GM21717 (cell line): ENCODE measurements at regions not wholly inside any gene's neighbourhood (a gene's known extent, or its start where the extent isn't known, plus 50 kb on each side); places are given as distances from the start of the nearest gene placed in this dataset.
"Not testable (repeated sequence)": the region's sequence is repeated elsewhere in the genome, so short reads cannot be mapped to it uniquely, and the experiment has no call there.

Experiments used
- ATAC-seq: cut with Tn5 transposase; IDR thresholded peaks from one replicate; pipeline ENCODE4 v1.9.1; 2021; ENCODE audit warnings: mild to moderate bottlenecking, moderate library complexity; ENCODE audit not compliant: unreplicated experiment

DNA sequence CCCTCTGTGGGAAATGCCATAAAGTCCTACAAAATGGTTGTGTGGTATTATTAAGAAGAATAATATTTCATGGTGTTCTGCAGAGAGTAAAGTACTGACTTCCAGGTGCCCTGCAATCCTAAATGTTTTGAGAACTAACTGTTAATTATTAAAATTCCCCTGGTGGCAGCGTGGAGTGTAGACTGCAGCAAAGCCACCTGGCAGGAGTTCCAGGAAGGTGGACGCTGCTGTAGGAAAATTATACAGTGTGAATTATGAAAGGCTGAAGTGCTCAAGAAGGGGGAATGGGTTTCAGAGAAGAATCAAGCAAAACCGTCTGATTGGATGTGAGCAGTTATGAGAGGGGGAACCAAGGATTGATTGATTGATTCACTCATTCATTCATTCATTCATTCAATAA lies 572.4 kb upstream of the PPP2R3A start:
- no peak for ATAC-seq

DNA sequence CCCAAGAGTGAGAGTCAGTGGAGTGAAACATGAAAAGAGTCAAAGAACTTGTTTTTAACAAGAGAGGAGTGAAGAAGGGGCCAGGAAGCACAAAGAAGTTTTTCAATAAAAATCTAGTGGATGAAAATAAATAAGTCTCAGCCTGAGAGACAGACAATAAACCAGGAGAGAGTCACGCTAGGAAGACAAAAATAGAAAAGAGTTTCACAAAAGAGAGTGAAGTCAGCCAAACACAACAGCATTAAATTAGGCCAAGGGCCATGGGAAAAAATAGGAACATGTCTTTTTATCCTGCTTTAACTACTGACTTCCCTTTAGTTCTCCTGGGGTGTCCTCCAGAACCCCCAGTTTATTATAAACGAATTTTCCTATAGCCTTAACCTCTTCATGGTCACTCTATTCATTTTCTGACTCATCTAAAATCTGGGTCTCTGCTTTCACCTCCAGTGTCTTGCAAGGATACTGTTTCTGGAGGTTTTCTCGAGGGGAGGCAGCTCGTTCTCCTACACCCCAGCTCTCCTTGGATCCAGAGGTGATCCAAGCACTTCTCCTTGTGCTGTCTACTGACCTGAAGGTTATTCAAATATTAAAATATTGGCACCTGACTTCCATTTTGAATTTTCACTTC lies 571.5 kb upstream of the PPP2R3A start:
- ATAC-seq, result no peak

DNA sequence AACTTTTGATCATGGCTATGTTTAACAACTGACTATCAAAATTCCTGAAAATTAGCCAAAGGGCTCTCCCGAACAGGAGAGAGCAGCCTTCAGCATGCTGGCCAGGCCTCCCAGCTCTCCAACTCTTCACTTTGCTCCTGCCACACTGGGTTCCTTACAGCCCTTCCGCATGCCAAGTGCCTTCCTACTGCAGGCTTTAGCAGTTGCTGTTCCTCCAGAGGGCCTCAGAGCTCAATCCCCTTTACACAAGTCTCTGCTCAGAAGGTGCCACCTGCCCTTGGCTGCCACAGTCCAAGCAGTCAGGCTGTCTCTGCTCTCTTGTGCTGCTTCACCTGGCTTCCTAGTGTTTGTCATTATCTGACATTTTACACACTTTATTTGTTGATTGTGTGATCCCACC lies 553.1 kb upstream of the PPP2R3A start:
- ATAC-seq, result no peak

DNA sequence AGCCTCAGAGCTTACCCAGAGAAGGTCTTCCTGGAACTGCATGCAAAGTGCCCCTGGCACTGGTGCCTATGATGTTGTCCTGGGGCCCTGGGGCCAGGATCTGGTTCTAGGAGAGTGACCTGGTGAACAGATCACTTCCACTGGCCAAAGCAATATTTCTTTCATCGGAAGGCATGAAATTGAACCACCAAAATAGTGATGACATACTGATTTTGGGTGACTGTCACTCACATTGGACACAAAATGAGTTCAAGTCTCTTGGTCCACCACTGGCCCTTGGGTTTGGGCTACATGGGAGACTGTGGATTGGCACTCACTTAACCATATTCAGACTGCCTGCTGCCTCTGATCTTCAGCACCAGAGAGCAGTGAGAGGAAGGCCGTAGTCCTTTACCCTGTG lies 549.3 kb upstream of the PPP2R3A start:
- no peak for ATAC-seq

DNA sequence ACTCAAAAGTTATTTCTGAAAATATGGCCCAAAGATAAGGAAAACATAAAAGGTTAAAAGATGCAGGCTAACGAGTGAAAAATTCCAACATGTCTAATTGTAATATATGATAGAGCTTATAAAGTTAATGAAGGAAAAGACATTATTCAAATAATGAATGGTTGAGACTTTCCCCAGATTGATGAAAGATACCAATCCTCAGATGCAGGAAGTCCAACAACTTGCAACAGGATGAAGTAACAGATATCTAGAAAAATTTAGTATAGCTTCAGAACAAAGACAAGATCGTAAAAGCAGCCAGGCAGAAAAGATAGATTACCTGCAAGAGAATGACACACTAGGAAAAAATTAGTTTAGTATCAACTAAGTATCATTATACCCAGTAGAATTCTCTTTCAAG lies 546.4 kb upstream of the PPP2R3A start:
- no peak for ATAC-seq

DNA sequence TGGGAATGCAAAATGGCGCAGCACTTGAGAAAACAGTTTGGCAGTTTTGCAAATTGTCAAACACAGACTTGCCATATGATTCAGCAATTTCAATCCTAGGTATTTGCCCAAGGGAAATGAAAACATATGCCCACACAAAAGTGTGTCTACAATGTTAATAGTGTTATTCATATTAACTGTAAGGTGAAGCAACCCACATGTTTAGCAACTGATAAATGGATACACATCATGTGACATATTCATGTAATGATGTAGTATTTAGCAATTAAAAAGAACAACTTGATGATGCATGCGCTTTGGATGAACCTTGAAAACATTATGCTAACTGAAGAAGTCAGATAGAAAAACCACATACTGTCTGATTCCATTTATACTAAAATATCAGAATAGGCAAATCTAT lies 539.0 kb upstream of the PPP2R3A start:
- ATAC-seq, result no peak

DNA sequence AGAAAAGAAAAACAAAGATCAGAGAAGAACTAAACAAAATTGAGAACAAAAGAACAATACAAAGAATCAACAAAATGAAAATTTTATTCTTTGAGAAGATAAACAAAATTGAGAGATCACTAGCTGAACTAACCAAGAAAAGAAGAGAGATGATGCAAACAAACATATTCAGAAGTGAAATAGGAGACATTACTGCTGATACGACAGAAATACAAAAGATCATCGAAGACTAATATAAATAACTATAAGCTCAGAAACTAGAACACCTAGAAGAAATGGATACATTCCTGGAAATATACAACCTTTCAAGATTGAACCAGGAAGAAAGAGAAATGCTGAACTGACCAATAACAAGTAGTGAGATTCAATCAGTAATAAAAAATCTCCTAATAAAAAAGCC lies 533.1 kb upstream of the PPP2R3A start:
- no peak for ATAC-seq

DNA sequence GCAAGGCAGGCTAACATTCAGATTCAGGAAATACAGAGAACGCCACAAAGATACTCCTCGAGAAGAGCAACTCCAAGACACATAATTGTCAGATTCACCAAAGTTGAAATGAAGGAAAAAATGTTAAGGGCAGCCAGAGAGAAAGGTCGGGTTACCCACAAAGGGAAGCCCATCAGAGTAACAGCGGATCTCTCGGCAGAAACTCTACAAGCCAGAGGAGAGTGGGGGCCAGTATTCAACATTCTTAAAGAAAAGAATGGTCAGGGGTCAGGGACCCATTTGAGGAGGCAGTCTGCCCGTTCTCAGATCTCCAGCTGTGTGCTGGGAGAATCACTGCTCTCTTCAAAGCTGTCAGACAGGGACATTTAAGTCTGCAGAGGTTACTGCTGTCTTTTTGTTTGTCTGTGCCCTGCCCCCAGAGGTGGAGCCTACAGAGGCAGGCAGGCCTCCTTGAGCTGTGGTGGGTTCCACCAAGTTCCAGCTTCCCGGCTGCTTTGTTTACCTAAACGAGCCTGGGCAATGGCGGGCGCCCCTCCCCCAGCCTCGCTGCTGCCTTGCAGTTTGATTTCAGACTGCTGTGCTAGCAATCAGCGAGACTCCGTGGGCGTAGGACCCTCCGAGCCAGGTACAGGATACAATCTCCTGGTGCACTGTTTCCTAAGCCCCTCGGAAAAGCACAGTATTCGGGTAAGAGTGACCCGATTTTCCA lies 526.5 kb upstream of the PPP2R3A start:
- not testable (repeated sequence) for ATAC-seq

DNA sequence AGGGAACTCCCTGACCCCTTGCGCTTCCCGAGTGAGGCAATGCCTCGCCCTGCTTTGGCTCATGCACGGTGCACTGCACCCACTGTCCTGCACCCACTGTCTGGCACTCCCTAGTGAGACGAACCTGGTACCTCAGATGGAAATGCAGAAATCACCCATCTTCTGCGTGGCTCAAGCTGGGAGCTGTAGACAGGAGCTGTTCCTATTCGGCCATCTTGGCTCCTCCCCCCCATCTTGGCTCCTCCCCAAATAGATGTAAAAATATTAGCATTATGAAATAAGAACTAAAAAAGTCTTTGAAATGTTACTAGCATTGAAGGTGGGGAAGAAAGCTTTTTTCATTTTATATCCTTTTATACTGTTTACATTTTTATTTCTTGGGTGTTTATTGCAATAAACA lies 525.9 kb upstream of the PPP2R3A start:
- not testable (repeated sequence) for ATAC-seq

DNA sequence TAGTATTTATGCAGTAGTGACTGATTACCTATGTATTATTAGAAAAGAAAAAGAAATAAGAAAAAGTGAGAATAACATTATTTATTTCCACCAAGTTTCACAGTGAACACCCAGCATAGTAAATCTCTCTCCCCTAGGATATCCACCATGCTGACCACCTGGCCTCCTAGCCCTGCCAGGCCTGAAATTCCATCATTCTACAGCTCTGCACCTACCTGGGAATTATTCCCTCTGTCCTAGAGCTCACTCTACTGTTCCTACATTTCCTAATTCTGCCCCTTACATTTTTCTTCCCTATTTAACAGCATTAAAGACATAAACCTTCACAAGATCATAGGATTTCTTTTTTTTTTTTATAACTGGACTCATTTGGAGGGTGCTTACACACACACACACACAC lies 525.3 kb upstream of the PPP2R3A start:
- no peak for ATAC-seq

DNA sequence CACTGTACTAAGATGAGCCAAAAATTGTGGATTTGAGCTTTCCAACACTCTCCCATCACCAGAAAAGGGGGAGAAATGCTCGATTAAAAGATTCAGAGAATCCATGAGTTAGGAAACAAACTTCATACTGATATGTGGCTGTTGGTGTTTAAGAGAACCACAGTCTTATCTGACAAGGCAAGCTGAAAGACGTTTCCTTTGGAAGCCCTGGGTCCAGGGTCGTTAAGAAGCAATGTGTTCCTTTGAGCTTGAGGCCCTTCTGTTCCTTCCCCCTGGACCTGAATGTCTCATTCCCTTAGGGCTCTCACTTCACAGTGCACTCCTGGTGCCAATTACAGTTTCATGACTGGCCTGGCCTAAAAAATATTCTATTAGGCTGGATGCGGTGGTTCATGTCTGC lies 524.8 kb upstream of the PPP2R3A start:
- no peak for ATAC-seq

DNA sequence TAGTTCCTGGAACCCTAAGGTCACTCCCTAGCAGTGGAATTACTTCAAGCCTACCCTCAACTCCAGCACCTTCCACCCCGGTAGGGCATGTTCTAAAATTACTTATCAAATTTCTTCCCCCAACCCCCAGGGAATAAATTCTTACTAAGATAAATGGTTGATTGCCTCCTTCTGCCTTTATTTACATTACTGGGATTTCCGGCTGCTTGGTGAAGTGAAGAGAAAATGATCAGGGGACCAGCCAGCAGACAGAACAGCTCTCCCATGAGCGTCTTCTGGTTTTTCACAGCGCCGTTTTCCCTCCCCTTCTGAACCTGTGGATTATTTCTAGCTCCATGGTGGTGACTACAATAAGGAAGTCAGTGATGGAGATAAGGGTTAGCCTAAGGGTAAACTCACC lies 521.5 kb upstream of the PPP2R3A start:
- ATAC-seq, result no peak

DNA sequence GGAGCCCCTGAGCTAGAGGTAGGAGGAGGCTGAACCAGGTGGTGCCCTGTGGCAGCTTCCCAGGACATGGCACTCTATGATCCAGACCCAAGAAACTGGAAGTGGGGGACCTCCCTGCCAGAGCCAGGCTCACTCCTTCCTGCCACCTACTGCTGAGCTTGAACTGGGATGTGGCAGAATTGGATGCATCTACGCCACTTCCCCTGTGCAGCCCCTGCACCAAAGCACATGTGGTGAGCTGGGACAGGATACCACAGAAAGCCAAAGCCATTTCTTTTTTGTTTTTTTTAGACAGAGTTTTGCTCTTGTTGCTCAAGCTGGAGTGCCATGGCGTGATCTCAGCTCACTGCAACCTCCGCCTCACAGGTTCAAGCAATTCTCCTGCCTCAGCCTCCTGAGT lies 518.0 kb upstream of the PPP2R3A start:
- no peak for ATAC-seq

DNA sequence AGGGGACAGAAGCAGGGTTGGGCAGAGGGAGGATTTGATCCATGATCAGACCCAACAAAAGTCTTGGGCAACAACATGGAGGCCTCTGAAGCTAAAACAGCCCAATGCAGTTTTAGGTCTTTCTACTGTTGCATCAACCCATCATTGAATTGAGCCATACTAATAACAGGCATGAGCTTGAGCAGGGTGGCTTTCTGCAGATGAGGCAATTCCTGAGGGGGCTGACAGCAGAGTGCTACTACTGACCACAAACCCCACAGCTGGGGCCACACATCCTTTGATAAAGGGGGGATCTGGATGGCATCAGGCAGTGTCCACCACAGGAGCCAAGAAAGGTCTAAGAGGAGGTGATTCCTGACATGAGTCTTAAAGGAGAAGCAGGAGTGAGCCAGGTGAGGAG lies 517.0 kb upstream of the PPP2R3A start:
- no peak for ATAC-seq

DNA sequence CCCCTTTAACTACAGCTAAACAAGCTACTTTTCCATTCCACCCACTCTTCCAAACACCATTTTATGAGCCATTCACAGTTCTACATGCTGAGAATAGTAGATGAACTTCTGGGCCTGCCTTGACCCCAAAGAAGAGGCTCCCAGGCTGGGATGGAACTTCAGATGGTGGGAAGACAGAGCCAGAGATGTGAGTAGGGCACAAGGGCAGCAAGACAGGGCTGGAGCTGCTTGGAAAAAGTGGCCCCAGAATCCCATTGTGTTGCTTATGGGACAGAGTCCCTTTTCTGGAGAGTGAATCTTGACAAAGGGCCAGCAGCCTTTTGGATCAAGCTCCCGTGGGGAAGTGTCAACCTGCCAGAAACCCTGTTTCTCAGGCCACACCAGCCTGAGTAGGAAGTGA lies 516.5 kb upstream of the PPP2R3A start:
- ATAC-seq, result no peak

DNA sequence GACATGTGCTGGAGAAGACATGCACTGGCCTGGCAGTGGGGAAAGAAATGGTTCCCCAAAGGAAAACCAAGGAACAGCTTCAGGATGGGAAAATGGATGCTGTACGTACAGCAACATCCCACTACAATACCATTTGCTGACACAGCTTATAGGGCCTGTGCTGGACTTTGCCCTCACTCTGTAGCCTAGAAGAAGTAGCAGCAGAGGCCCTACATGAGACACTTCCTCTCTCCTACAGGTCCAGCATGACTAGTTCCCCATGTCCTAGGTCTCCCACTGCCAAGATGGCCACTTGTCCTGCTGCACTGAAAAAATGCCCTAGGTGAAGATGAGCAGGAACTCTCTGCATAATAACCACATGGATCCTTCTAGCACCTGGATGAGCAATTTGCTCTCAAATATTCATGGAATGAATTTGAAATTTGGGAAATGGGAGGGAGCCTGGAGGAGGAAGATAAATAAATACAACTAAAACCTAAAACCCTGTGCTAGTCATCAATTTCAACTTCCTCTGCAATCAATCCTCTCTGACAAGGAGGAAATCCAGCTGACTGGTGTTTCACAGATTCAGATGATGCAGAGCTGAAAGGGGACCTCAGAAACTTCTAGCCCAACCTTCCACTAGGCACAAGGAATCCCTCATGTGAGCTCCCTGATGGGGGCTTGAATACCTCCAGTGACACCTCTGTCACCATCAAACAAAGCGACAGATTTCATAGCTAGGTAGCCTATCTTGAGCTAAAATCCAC lies 514.3 kb upstream of the PPP2R3A start:
- ATAC-seq, result no peak

DNA sequence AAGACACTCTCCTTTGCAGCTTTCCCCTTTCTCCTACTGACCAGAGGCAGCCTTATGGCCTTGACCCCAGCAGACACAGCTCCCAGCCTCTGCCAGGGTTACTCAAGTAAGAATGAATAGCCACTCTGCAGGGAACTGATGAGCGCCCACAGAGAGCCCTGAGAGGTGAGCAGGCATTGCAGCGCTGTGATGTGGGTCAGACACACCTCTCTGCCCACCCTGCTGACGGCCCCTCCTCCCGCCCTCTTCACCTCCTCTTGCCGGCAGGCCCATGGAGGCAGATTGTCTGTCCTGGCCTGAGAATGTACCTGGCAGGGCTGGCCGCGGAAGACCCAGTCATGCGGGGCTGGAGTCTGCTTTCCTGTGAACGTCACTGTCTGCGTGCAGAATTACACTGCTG lies 512.6 kb upstream of the PPP2R3A start:
- no peak for ATAC-seq

DNA sequence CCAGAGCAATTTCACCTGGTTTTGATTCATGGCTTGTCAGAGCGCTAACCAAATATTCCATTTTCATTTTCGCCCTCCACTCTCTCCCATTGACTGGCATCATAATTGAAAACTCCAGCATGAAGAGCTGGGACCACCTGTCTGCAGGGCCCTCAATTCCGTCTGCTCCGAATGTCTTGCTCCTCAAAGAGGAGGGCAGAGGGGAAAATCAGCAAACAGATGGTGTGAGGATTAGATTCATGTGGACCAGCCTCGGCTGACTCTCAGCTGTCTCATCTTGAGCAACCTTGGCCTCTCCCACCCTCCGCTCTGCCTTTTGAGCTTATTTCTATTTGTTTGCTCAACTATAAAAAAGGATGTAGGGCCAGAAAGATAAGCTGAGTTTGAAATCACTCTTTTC lies 512.2 kb upstream of the PPP2R3A start:
- ATAC-seq, result no peak

DNA sequence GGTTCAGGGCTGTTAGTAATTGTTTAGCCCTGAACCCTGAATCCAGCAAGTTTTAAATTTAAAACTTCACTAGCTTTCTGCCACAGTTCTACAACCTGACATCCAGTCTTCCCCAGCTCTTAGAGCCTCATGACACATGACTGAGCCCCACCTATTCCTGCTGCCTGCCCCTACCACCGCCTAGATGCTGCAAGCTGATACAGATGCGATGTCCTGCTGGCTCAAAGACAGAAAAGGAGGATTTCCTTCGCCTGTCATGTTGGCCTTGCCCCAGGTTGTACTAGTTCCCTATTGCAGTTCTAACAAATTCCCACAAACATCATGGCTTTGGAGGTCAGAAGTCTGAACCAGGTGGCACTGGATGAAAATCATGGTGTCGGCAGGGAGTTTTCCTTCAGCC lies 510.6 kb upstream of the PPP2R3A start:
- ATAC-seq, result no peak

DNA sequence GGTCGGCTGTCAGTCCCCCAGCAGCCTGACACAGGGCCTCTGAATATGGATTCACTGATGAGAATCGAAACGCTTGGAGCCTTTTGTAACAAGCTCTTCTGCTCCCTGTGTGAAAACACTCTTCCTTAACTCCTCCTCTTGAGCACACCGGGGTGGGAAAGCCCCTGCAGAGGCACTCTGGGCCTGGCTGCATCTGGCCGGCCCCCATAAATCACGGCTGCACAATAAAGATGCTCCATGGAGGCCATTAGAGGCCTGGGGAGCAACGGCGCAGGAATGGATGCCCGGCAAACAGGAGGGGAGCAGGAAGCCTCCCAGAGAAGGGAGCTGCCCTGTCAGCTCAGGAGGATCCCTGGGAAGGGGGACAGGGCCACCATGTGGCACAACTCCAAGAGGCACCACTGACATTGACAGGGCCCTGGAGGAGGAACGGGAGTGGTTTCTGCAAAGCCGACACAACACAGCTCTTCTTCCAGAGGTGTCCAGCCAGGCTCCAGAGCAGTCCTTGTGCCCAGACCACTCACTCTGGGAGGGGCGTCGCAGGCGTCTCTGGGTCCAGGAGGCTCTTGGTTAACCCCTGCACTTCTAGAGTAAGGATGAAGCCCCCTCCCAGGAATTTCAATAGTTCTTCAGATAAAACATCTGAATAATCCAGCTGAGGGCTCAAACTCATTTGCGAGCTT lies 509.3 kb upstream of the PPP2R3A start:
- no peak for ATAC-seq

DNA sequence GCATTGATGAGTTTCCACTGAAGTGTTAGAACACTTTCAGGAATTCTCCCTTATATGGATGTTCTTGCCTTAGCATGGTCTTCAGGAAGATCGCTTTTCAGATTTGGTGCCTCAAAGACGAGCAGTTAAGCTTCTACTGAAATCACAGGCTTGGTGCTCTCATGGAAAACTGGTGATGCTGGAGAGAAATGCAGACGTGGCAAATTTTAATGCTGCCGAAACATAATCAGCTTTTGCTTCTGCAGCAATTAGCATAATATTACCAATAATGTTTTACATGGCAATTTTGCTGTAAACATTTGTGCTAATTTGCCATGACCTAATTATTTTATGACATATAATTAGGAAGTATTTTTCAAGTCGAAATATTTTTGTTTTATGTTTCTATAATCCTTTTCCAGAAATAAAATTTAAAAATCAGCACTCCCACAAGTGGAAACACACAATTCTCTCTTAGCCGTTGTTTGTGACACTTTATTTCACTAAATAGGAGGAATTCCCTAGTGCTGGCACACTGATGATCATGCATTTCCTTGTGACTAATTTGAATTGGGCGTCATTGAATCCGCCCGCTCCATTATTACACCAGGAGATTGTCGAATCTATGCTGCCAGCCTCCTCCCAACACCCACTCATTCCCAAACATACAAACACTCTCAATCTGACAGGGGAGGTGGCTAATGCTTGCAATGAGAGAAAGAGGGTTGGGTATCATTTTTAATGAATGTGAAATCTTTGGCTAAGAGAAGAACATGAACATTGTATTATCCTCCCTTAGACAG lies 506.8 kb upstream of the PPP2R3A start:
- no peak for ATAC-seq
